GM12878 (cell line): ENCODE measurements at regions not wholly inside any gene's neighbourhood (a gene's known extent, or its start where the extent isn't known, plus 50 kb on each side); places are given as distances from the start of the nearest gene placed in this dataset.

Source experiments
- ATAC-seq: fragments of 200-7000 bp; cut with Tn5 transposase; 3 replicates; pipeline ENCODE4 v1.9.1; 2020; ENCODE audit warnings: mild to moderate bottlenecking, moderate library complexity
- BruUV-seq: library from RNA; stranded (reverse); fragments of 400-500 nt; replicated peaks from 2 replicates; lab custom pipeline; 2021; lab: Mats Ljungman, UMichigan
- CTCF ChIA-PET: fragments of 300-600 bp; sonication (Branson Sonifier 250); formaldehyde crosslinking; extraction: SDS; loops from one replicate; lab custom pipeline; 2021; ENCODE audit warnings: inconsistent platforms; lab: Yijun Ruan, JAX
- POLR2A ChIA-PET: fragments of 350-600 bp; formaldehyde crosslinking; extraction: SDS; loops from one replicate; lab custom pipeline; 2021; ENCODE audit warnings: inconsistent platforms; lab: Charles Lee
- RAD21 ChIA-PET: fragments of 300-600 bp; sonication (Branson Sonifier 250); formaldehyde crosslinking; loops from one replicate; lab custom pipeline; 2023; ENCODE audit warnings: antibody characterized with exemption; ENCODE audit not compliant: unreplicated experiment; lab: Charles Lee
- SMC1A ChIA-PET: fragments of 300-600 bp; sonication (Branson Sonifier 250); formaldehyde crosslinking; loops from one replicate; lab custom pipeline; 2023; ENCODE audit not compliant: unreplicated experiment, uncharacterized antibody; lab: Charles Lee
- DNase-seq: peaks from one replicate; pipeline ENCODE4 v3.0.0-alpha.2; 2011; ENCODE audit warnings: low read depth, low spot score
- FAIRE-seq: peaks from 3 replicates; lab custom pipeline; 2011; peaks lifted over from hg19 to GRCh38; lab: Jason Lieb, UNC
- H2AFZ ChIP-seq: 2 replicates; pipeline ENCODE4 v1.6.0; 2011; ENCODE audit warnings: low read depth, low read length, control low read depth; ENCODE audit not compliant: control insufficient read depth
- H3K27ac ChIP-seq: 2 replicates; pipeline ENCODE4 v1.5.1; 2011; ENCODE audit warnings: control low read depth; ENCODE audit not compliant: control insufficient read depth, insufficient read depth
- H3K27me3 ChIP-seq, 2 experiments: replicated peaks in 1 of 2; 2 replicates each; pipeline versions ENCODE4 v1.6.0 to v1.6.1; 2011; ENCODE audit warnings: low read length in 1 of 2; ENCODE audit not compliant: control insufficient read depth in 2 of 2, insufficient read depth in 2 of 2
- H3K36me3 ChIP-seq, 2 experiments: 2 replicates each; pipeline ENCODE4 v1.5.1; 2011; ENCODE audit warnings: low read length in 1 of 2; ENCODE audit not compliant: control insufficient read depth in 2 of 2, insufficient read depth in 2 of 2
- H3K4me1 ChIP-seq: 2 replicates; pipeline ENCODE4 v1.6.1; 2011; ENCODE audit warnings: mild to moderate bottlenecking, low read length, moderate library complexity, mixed read lengths; ENCODE audit not compliant: control insufficient read depth, insufficient read depth
- H3K4me2 ChIP-seq: 2 replicates; pipeline ENCODE4 v1.6.0; 2011; ENCODE audit warnings: control low read depth; ENCODE audit not compliant: control insufficient read depth, insufficient read depth
- H3K4me3 ChIP-seq: fragments of 200-600 bp; sonication (generic); 2 replicates; pipeline ENCODE4 v1.5.1; 2016
- H3K79me2 ChIP-seq: 2 replicates; pipeline ENCODE4 v1.6.0; 2011; ENCODE audit warnings: low read length; ENCODE audit not compliant: control insufficient read depth, insufficient read depth
- H3K9ac ChIP-seq: 2 replicates; pipeline ENCODE4 v1.8.0; 2011; ENCODE audit warnings: low read length, control low read depth, mixed read lengths; ENCODE audit not compliant: control insufficient read depth, insufficient read depth
- H3K9me3 ChIP-seq: replicated peaks from 3 replicates; pipeline ENCODE4 v1.5.1; 2011; ENCODE audit warnings: mild to moderate bottlenecking, low read length; ENCODE audit not compliant: control insufficient read depth, insufficient read depth
- H4K20me1 ChIP-seq: 2 replicates; pipeline ENCODE4 v1.6.0; 2011; ENCODE audit not compliant: control insufficient read depth, insufficient read depth
- BACH1 ChIP-seq: fragments of 450-650 bp; IDR thresholded peaks from 2 replicates; pipeline ENCODE4 v1.6.1; 2017; ENCODE audit warnings: mild to moderate bottlenecking, borderline replicate concordance
- BHLHE40 ChIP-seq, 2 experiments: fragments of 450-650 bp in 1 of 2; IDR thresholded peaks; 2 replicates each; pipeline ENCODE4 v1.6.1; 2011 to 2017; ENCODE audit warnings: low read depth in 2 of 2, borderline replicate concordance in 1 of 2, improper control_type of control experiment in 1 of 2, low read length in 1 of 2, mild to moderate bottlenecking in 1 of 2
- CHD4 ChIP-seq: fragments of 200-600 bp; sonication (generic); IDR thresholded peaks from 2 replicates; pipeline ENCODE4 v1.6.1; 2016; ENCODE audit warnings: mild to moderate bottlenecking
- EGR1 ChIP-seq, 2 experiments: IDR thresholded peaks; 1 replicate in 1 of 2; 2 replicates in 1 of 2; pipeline ENCODE4 v1.6.1; 2011 to 2012; ENCODE audit warnings: low read depth in 2 of 2, low read length in 2 of 2, borderline replicate concordance in 1 of 2, mild to moderate bottlenecking in 1 of 2, moderate library complexity in 1 of 2
- JUNB ChIP-seq: IDR thresholded peaks from 2 replicates; pipeline ENCODE4 v1.6.1; 2016; ENCODE audit warnings: antibody characterized with exemption, mild to moderate bottlenecking
- PML ChIP-seq: IDR thresholded peaks from 2 replicates; pipeline ENCODE4 v1.6.1; 2012; ENCODE audit warnings: low read length, inconsistent platforms
- SMAD5 ChIP-seq: IDR thresholded peaks from 2 replicates; pipeline ENCODE4 v1.6.1; 2016; ENCODE audit warnings: antibody characterized with exemption, low read depth
- SMARCA5 ChIP-seq: fragments of 450-650 bp; IDR thresholded peaks from 2 replicates; pipeline ENCODE4 v1.6.1; 2017; ENCODE audit warnings: mild to moderate bottlenecking
- SREBF1 ChIP-seq: IDR thresholded peaks from 2 replicates; pipeline ENCODE4 v1.6.1; 2012; ENCODE audit warnings: mild to moderate bottlenecking, low read length
- SUPT20H ChIP-seq: IDR thresholded peaks from 2 replicates; pipeline ENCODE4 v1.6.1; 2011; ENCODE audit warnings: low read depth, mild to moderate bottlenecking, low read length, moderate library complexity, borderline replicate concordance; ENCODE audit not compliant: control insufficient read depth
- YBX1 ChIP-seq: fragments of 450-650 bp; IDR thresholded peaks from 2 replicates; pipeline ENCODE4 v1.6.1; 2016; ENCODE audit warnings: antibody characterized with exemption
- WGBS: methylation state at CpG from one replicate; pipeline ENCODE4 v1.1.6; 2016; ENCODE audit warnings: low lambda C conversion rate; ENCODE audit not compliant: insufficient replicate concordance, insufficient coverage; ENCODE audit errors: missing lambda C conversion rate; 5-methylcytosine and 5-hydroxymethylcytosine counted together
- in situ Hi-C: fragments of 300-500 bp; cut with MboI; formaldehyde crosslinking; loops from 9 replicates; pipeline ENCODE4 v1.14.3; 2018; ENCODE audit warnings: mixed read lengths
- intact Hi-C: fragments of 100-400 bp; cut with micrococcal nuclease; formaldehyde crosslinking; loops from one replicate; pipeline ENCODE4 v1.14.2; 2022; ENCODE audit not compliant: unreplicated experiment
- TF ChIP-seq, protein P1 (sequence below): IDR thresholded peaks from 2 replicates; pipeline ENCODE4 v1.6.1; 2011; ENCODE audit warnings: low read depth, mild to moderate bottlenecking, low read length, moderate library complexity, borderline replicate concordance; ENCODE audit errors: extremely low read depth
- TF ChIP-seq, protein P2 (sequence below): fragments of 450-650 bp; IDR thresholded peaks from 2 replicates; pipeline ENCODE4 v1.6.1; 2017; ENCODE audit warnings: mild to moderate bottlenecking
- TF ChIP-seq, protein P3 (sequence below): fragments of 450-650 bp; IDR thresholded peaks from 2 replicates; pipeline ENCODE4 v1.6.1; 2018; ENCODE audit warnings: mild to moderate bottlenecking, low read depth, moderate library complexity; ENCODE audit not compliant: partially characterized antibody
- TF ChIP-seq, protein P4 (sequence below): fragments of 450-650 bp; formaldehyde crosslinking; IDR thresholded peaks from 2 replicates; pipeline ENCODE4 v1.4.0; 2020; ENCODE audit warnings: mild to moderate bottlenecking, moderate library complexity
- TF ChIP-seq, protein P5 (sequence below): fragments of 450-650 bp; IDR thresholded peaks from 2 replicates; pipeline ENCODE4 v1.6.1; 2016; ENCODE audit warnings: mild to moderate bottlenecking

DNA sequence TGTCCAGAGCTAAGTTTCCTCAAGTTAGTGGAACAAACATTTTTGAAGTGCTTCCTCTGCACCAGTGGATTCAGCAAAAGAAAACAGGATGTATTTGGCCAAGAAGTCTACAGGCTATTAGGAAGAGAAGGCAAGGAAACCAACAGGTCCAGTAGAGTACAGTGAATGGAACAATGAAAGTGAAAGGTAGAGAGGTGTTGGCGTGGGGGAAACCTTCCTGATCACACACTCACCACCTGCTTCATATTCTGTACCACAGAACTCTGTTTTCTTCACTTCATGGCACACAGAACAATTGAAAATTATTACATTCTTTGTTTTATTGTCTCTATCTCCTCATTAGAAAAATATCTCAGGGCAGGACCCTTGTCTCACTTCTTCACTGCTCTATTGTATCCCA is 417.4 kb upstream of the FMR1 start:
- in situ Hi-C loops = no loop called here
- FAIRE-seq = no peak
- ATAC-seq = no peak

More for the DNA sequence above, 417.4 kb upstream of the FMR1 start:
- Histone ChIP-seq H3K9me3 (no peaks in the 10 kb centered on the region), H3K27ac (no peak overlapping the region), H3K4me1 (no peaks in the 10 kb centered on the region), H3K9ac (no peak overlapping the region), H3K4me3 (no peak overlapping the region), H4K20me1 (no peaks in the 10 kb centered on the region), H3K36me3 (no peaks in the 10 kb centered on the region), H3K79me2 (no peaks in the 10 kb centered on the region), H3K27me3 (no peaks in the 10 kb centered on the region), H2AFZ (no peak overlapping the region), H3K4me2 (no peak overlapping the region)
- CTCF ChIA-PET = interaction anchor here (1.2 kb wide), 1 partner anchor 10 kb away, joined by 4 read pairs; no protein-coding TSS in a partner anchor
- no TSS peak for BruUV-seq
- 0% methylated on average over 1 of the region's 1 CpG for WGBS
- POLR2A ChIA-PET = no interaction called here
- intact Hi-C loops = no loop called here
- SMC1A ChIA-PET = no interaction called here
- RAD21 ChIA-PET = no interaction called here
- no peak for TF ChIP-seq CHD4
- no peak for TF ChIP-seq SMARCA5
- TF ChIP-seq, protein P1, sequence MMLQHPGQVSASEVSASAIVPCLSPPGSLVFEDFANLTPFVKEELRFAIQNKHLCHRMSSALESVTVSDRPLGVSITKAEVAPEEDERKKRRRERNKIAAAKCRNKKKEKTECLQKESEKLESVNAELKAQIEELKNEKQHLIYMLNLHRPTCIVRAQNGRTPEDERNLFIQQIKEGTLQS = no peak
- TF ChIP-seq, protein P2, sequence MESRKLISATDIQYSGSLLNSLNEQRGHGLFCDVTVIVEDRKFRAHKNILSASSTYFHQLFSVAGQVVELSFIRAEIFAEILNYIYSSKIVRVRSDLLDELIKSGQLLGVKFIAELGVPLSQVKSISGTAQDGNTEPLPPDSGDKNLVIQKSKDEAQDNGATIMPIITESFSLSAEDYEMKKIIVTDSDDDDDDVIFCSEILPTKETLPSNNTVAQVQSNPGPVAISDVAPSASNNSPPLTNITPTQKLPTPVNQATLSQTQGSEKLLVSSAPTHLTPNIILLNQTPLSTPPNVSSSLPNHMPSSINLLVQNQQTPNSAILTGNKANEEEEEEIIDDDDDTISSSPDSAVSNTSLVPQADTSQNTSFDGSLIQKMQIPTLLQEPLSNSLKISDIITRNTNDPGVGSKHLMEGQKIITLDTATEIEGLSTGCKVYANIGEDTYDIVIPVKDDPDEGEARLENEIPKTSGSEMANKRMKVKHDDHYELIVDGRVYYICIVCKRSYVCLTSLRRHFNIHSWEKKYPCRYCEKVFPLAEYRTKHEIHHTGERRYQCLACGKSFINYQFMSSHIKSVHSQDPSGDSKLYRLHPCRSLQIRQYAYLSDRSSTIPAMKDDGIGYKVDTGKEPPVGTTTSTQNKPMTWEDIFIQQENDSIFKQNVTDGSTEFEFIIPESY = no peak
- no peak for TF ChIP-seq JUNB
- no peak for TF ChIP-seq PML
- TF ChIP-seq, protein P3, sequence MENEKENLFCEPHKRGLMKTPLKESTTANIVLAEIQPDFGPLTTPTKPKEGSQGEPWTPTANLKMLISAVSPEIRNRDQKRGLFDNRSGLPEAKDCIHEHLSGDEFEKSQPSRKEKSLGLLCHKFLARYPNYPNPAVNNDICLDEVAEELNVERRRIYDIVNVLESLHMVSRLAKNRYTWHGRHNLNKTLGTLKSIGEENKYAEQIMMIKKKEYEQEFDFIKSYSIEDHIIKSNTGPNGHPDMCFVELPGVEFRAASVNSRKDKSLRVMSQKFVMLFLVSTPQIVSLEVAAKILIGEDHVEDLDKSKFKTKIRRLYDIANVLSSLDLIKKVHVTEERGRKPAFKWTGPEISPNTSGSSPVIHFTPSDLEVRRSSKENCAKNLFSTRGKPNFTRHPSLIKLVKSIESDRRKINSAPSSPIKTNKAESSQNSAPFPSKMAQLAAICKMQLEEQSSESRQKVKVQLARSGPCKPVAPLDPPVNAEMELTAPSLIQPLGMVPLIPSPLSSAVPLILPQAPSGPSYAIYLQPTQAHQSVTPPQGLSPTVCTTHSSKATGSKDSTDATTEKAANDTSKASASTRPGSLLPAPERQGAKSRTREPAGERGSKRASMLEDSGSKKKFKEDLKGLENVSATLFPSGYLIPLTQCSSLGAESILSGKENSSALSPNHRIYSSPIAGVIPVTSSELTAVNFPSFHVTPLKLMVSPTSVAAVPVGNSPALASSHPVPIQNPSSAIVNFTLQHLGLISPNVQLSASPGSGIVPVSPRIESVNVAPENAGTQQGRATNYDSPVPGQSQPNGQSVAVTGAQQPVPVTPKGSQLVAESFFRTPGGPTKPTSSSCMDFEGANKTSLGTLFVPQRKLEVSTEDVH = no peak
- TF ChIP-seq, protein P4, sequence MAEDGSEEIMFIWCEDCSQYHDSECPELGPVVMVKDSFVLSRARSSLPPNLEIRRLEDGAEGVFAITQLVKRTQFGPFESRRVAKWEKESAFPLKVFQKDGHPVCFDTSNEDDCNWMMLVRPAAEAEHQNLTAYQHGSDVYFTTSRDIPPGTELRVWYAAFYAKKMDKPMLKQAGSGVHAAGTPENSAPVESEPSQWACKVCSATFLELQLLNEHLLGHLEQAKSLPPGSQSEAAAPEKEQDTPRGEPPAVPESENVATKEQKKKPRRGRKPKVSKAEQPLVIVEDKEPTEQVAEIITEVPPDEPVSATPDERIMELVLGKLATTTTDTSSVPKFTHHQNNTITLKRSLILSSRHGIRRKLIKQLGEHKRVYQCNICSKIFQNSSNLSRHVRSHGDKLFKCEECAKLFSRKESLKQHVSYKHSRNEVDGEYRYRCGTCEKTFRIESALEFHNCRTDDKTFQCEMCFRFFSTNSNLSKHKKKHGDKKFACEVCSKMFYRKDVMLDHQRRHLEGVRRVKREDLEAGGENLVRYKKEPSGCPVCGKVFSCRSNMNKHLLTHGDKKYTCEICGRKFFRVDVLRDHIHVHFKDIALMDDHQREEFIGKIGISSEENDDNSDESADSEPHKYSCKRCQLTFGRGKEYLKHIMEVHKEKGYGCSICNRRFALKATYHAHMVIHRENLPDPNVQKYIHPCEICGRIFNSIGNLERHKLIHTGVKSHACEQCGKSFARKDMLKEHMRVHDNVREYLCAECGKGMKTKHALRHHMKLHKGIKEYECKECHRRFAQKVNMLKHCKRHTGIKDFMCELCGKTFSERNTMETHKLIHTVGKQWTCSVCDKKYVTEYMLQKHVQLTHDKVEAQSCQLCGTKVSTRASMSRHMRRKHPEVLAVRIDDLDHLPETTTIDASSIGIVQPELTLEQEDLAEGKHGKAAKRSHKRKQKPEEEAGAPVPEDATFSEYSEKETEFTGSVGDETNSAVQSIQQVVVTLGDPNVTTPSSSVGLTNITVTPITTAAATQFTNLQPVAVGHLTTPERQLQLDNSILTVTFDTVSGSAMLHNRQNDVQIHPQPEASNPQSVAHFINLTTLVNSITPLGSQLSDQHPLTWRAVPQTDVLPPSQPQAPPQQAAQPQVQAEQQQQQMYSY (CRISPR knock-in tag) = no peak
- no peak for TF ChIP-seq BACH1
- TF ChIP-seq YBX1 = no peak
- no peak for TF ChIP-seq SREBF1
- no peak for TF ChIP-seq SUPT20H
- TF ChIP-seq SMAD5 = no peak
- no peak for TF ChIP-seq EGR1 (IDR thresholded peaks at IDR 0.05; ENCODE audit: borderline replicate concordance in 1 of 2, low read depth in 2 of 2, low read length in 2 of 2)
- TF ChIP-seq, protein P5, sequence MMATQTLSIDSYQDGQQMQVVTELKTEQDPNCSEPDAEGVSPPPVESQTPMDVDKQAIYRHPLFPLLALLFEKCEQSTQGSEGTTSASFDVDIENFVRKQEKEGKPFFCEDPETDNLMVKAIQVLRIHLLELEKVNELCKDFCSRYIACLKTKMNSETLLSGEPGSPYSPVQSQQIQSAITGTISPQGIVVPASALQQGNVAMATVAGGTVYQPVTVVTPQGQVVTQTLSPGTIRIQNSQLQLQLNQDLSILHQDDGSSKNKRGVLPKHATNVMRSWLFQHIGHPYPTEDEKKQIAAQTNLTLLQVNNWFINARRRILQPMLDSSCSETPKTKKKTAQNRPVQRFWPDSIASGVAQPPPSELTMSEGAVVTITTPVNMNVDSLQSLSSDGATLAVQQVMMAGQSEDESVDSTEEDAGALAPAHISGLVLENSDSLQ = no peak
- TF ChIP-seq BHLHE40 (IDR thresholded peaks at IDR 0.05; ENCODE audit: borderline replicate concordance in 1 of 2, low read depth in 2 of 2, low read length in 1 of 2) = no peak
- no peak for DNase-seq
